Testis (tissue), 2 donors: ENCODE measurements at regions not wholly inside any gene's neighbourhood (a gene's known extent, or its start where the extent isn't known, plus 50 kb on each side); places are given as distances from the start of the nearest gene placed in this dataset.

ENCODE experiments used
- DNase-seq: peaks from one replicate; pipeline ENCODE4 v3.0.0-alpha.2; 2019
- H3K27ac ChIP-seq, 2 donors: fragments of 200-600 bp; sonication (generic); one replicate each; pipeline ENCODE4 v1.5.1; 2019
- H3K27me3 ChIP-seq: fragments of 200-600 bp; sonication (generic); one replicate; pipeline ENCODE4 v1.5.1; 2019
- H3K36me3 ChIP-seq: fragments of 200-600 bp; sonication (generic); one replicate; pipeline ENCODE4 v1.5.1; 2017; ENCODE audit warnings: low read depth; ENCODE audit errors: missing control alignments
- H3K4me1 ChIP-seq: fragments of 200-600 bp; sonication (generic); one replicate; pipeline ENCODE4 v1.5.1; 2019
- H3K4me3 ChIP-seq, 2 donors: fragments of 200-600 bp; sonication (generic); one replicate each; pipeline ENCODE4 v1.5.1; 2017 to 2019
- H3K9me3 ChIP-seq: fragments of 200-600 bp; sonication (generic); one replicate; pipeline ENCODE4 v1.5.1; 2017
- POLR2A ChIP-seq: fragments of 450-650 bp; IDR thresholded peaks from one replicate; pipeline ENCODE4 v1.6.1; 2017; ENCODE audit warnings: antibody characterized with exemption, mild to moderate bottlenecking, moderate library complexity
- WGBS, 2 donors: methylation state at CpG; one replicate each; pipeline ENCODE4 v1.1.5; 2018; 5-methylcytosine and 5-hydroxymethylcytosine counted together
- intact Hi-C: fragments of 100-400 bp; cut with DNase I; formaldehyde crosslinking; loops from one replicate; pipeline ENCODE4 v1.15.1; 2023; ENCODE audit warnings: low total_unique reads
- TF ChIP-seq, protein P1 (sequence below), 3 experiments: fragments of 450-650 bp in 2 of 3; fragments of 200-600 bp in 1 of 3; sonication (generic) in 1 of 3; IDR thresholded peaks; one replicate each; pipeline ENCODE4 v1.5.1; 2016 to 2019; ENCODE audit warnings: antibody characterized with exemption in 3 of 3, mild to moderate bottlenecking in 2 of 3, moderate library complexity in 1 of 3

DNA sequence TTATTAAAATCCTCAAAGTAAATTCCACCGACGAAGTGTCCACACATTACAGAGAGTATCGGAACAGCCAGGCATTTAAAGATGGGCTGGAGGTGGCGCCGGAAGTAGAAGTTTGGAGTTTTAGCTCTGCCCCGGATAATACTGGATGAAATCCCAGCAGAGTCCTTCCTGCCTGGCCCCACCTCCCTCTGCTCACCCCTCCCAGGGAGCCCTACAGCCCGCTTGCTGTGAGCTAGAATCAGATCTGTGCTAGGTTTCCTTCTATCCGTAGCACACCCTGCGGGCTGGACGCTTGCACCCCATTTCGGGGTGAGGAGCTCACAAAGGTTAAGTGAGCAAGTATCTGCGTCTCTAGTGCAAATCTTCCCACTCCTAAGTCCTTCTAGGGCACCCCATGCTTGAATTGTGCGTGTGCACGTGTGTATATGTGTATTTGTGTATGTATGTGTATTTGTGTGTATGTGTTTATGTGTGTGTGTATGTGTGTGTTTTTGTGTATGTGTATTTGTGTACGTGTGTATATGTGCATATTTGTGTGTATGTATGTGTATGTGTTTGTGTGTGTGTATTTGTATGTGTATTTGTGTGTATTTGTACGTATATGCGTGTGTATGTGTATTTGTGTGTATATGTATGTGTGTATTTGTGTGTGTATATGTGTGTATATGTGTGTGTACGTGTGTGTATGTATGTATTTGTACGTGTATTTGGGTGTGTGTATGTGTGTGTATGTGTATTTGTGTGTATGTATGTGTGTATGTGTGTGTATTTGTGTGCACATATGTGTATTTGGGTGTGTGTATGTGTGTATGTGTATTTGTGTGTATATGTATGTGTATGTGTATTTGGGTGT is 61.4 kb downstream of the HAPSTR1 start:
- TF ChIP-seq, protein P1, sequence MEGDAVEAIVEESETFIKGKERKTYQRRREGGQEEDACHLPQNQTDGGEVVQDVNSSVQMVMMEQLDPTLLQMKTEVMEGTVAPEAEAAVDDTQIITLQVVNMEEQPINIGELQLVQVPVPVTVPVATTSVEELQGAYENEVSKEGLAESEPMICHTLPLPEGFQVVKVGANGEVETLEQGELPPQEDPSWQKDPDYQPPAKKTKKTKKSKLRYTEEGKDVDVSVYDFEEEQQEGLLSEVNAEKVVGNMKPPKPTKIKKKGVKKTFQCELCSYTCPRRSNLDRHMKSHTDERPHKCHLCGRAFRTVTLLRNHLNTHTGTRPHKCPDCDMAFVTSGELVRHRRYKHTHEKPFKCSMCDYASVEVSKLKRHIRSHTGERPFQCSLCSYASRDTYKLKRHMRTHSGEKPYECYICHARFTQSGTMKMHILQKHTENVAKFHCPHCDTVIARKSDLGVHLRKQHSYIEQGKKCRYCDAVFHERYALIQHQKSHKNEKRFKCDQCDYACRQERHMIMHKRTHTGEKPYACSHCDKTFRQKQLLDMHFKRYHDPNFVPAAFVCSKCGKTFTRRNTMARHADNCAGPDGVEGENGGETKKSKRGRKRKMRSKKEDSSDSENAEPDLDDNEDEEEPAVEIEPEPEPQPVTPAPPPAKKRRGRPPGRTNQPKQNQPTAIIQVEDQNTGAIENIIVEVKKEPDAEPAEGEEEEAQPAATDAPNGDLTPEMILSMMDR (IDR thresholded peaks at IDR 0.05) = no peak
- TF ChIP-seq POLR2A = no peak
- Histone ChIP-seq H3K36me3 (no peaks in the 10 kb centered on the region), H3K9me3 (no peaks in the 10 kb centered on the region), H3K4me1 (no peaks in the 10 kb centered on the region), H3K4me3 (no peak overlapping the region), H3K27ac (no peak overlapping the region), H3K27me3 (no peaks in the 10 kb centered on the region)
- DNase-seq = no peak
- intact Hi-C loops = no loop called here
- 64 to 70% methylated on average over 16 to 19 of the region's 19 CpGs for whole genome bisulfite sequencing, 2 donors

DNA sequence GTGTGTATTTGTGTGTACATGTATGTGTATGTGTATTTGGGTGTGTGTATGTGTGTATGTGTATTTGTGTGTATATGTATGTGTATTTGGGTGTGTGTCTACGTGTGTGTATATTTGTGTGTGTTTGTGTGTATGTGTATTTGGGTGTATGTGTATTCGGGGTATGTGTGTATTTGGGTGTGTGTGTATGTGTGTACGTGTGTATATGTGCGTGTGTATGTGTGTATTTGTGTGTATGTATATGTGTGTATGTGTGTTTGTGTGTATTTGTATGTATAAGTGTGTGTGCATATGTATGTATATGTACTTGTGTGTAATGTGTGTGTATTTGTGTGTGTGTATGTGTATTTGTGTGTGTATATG is 62.0 kb downstream of the HAPSTR1 start:
- H3K9me3 ChIP-seq = no peaks in the 10 kb centered on the region
- no peak for TF ChIP-seq POLR2A
- TF ChIP-seq, protein P1 (IDR thresholded peaks at IDR 0.05) = no peak
- intact Hi-C loops = no loop called here
- no peak for DNase-seq
- 72 to 80% methylated on average over 4 of the region's 4 CpGs for WGBS, 2 donors
- no peaks in the 10 kb centered on the region for H3K36me3 ChIP-seq
- no peak overlapping the region for H3K27ac ChIP-seq
- no peaks in the 10 kb centered on the region for H3K4me1 ChIP-seq
- no peaks in the 10 kb centered on the region for H3K27me3 ChIP-seq
- no peak overlapping the region for H3K4me3 ChIP-seq

DNA sequence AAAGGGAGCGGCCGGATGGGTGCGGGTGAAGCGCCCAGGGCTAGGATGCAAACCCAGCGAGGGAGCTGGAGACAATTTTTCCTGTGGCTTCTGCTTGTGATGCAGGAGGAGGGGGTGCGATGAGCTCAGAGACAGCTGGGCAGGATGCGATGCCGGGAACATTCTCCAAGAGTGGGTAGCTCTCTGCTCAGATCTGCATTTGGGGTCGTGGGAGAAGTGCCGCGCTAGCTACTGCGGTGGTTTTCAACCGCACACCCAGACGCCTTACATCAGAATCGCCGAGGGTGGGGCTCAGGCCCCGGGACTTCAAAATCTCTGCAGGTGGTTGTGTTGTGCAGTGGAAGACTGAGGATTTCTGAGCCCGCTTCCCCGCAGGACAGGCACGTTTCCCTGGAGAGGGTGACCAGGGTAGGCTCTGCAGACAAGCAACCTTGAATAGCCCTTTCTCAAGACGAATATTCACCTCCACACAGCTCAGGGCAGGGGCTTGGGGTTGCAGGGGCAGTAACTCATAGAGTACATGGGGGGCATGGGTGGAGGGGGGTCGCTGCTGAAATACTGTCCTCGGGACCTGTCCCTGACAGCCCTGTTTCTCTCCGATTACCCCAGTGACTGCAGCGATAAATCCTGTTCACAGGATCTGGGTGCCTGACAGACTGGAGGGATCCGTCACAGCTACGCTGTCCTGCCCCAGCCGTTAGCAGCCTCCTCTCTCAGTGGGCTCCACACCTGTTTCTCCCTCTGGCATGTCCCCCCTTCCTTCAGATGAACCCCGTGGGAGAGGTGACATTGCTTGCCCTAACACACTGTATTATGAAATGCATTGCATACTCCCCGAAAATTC is 63.3 kb downstream of the HAPSTR1 start:
- no peak overlapping the region for H3K27ac ChIP-seq
- intact Hi-C loops = no loop called here
- no peak overlapping the region for H3K4me3 ChIP-seq
- WGBS, 2 donors = 44 to 52% methylated on average over 27 to 30 of the region's 30 CpGs
- TF ChIP-seq, protein P1 (IDR thresholded peaks at IDR 0.05) = no peak
- no peak for TF ChIP-seq POLR2A
- no peaks in the 10 kb centered on the region for H3K9me3 ChIP-seq
- no peaks in the 10 kb centered on the region for H3K27me3 ChIP-seq
- no peak for DNase-seq
- H3K4me1 ChIP-seq = no peaks in the 10 kb centered on the region
- no peaks in the 10 kb centered on the region for H3K36me3 ChIP-seq

DNA sequence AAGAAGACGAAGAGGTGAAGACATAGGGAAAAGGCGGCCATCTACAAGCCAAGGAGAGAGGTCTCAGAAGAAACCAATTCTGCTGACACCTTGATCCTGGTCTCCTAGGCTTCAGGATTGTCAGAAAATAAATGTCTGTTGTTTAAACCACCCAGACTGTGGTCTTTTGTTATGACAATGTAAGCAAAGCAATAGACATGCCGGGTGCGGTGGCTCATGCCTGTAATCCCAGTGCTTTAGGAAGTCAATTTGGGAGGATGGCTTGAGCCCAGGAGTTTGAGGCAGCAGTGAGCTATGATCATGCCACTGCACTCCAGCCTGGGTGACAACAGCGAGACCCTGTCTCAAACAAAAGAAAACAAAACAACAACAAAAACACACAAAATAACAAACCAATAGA is 64.4 kb downstream of the HAPSTR1 start:
- Histone ChIP-seq H3K9me3 (no peaks in the 10 kb centered on the region), H3K36me3 (no peaks in the 10 kb centered on the region), H3K27me3 (no peaks in the 10 kb centered on the region), H3K27ac (no peak overlapping the region), H3K4me1 (no peaks in the 10 kb centered on the region), H3K4me3 (no peak overlapping the region)
- intact Hi-C loops = no loop called here
- 90 to 91% methylated on average over 5 of the region's 5 CpGs for WGBS, 2 donors
- no peak for DNase-seq
- no peak for TF ChIP-seq POLR2A
- TF ChIP-seq, protein P1 (IDR thresholded peaks at IDR 0.05) = no peak
